ENCODE measurements at regions not wholly inside any gene's neighbourhood (a gene's known extent, or its start where the extent isn't known, plus 50 kb on each side); places are given as distances from the start of the nearest gene placed in this dataset.

- H3K27ac ChIP-seq: no peak overlapping the region
- H3K4me1 ChIP-seq (ENCODE audit: control insufficient read depth in 1 of 2, insufficient read depth in 1 of 2, low read depth in 1 of 2, low read length in 1 of 2): no peaks in the 10 kb centered on the region
- no peak for TF ChIP-seq CTCF (IDR thresholded peaks at IDR 0.05)
- H3K4me3 ChIP-seq (ENCODE audit: low read depth in 1 of 2, low read length in 1 of 2): no peak overlapping the region
- no peaks in the 10 kb centered on the region for H3K36me3 ChIP-seq
- no peaks in the 10 kb centered on the region for H3K27me3 ChIP-seq
- H3K9me3 ChIP-seq: peaks cover 15% of the 10 kb centered on the region
Observed at GRCh38 chr12:34363050-34363673, 340.9 kb downstream of the ALG10 start.

- Histone ChIP-seq H3K4me3 (ENCODE audit: low read depth in 1 of 2, low read length in 1 of 2) (no peak overlapping the region), H3K27me3 (no peaks in the 10 kb centered on the region), H3K36me3 (no peaks in the 10 kb centered on the region), H3K9me3 (peaks cover 34% of the 10 kb centered on the region), H3K4me1 (ENCODE audit: control insufficient read depth in 1 of 2, insufficient read depth in 1 of 2, low read depth in 1 of 2, low read length in 1 of 2) (no peaks in the 10 kb centered on the region), H3K27ac (no peak overlapping the region)
- TF ChIP-seq CTCF (IDR thresholded peaks at IDR 0.05): no peak
Observed at GRCh38 chr12:34368079-34368478, 345.8 kb downstream of the ALG10 start.

GRCh38 chr12:34371050-34371449, 348.8 kb downstream of the ALG10 start:
- H3K4me1 ChIP-seq (ENCODE audit: control insufficient read depth in 1 of 2, insufficient read depth in 1 of 2, low read depth in 1 of 2, low read length in 1 of 2): no peaks in the 10 kb centered on the region
- H3K36me3 ChIP-seq: no peaks in the 10 kb centered on the region
- no peak for TF ChIP-seq CTCF (IDR thresholded peaks at IDR 0.05)
- no peaks in the 10 kb centered on the region for H3K27me3 ChIP-seq
- H3K9me3 ChIP-seq: peaks cover 38% of the 10 kb centered on the region
- no peak overlapping the region for H3K4me3 ChIP-seq (ENCODE audit: low read depth in 1 of 2, low read length in 1 of 2)
- H3K27ac ChIP-seq: no peak overlapping the region

GRCh38 chr12:34372003-34372402, 349.7 kb downstream of the ALG10 start:
- Histone ChIP-seq H3K9me3 (peaks cover 38% of the 10 kb centered on the region), H3K36me3 (no peaks in the 10 kb centered on the region), H3K4me3 (ENCODE audit: low read depth in 1 of 2, low read length in 1 of 2) (no peak overlapping the region), H3K27me3 (no peaks in the 10 kb centered on the region), H3K27ac (no peak overlapping the region), H3K4me1 (ENCODE audit: control insufficient read depth in 1 of 2, insufficient read depth in 1 of 2, low read depth in 1 of 2, low read length in 1 of 2) (no peaks in the 10 kb centered on the region)
- no peak for TF ChIP-seq CTCF (IDR thresholded peaks at IDR 0.05)

- no peak for TF ChIP-seq CTCF (IDR thresholded peaks at IDR 0.05)
- Histone ChIP-seq H3K36me3 (no peaks in the 10 kb centered on the region), H3K27me3 (no peaks in the 10 kb centered on the region), H3K4me3 (ENCODE audit: low read depth in 1 of 2, low read length in 1 of 2) (no peak overlapping the region), H3K4me1 (ENCODE audit: control insufficient read depth in 1 of 2, insufficient read depth in 1 of 2, low read depth in 1 of 2, low read length in 1 of 2) (no peaks in the 10 kb centered on the region), H3K9me3 (peaks cover 29% of the 10 kb centered on the region), H3K27ac (no peak overlapping the region)
Observed at GRCh38 chr12:34373926-34374325, 351.6 kb downstream of the ALG10 start.
